WTC11 (cell line): ENCODE measurements at regions not wholly inside any gene's neighbourhood (a gene's known extent, or its start where the extent isn't known, plus 50 kb on each side); places are given as distances from the start of the nearest gene placed in this dataset.

Experiments used
- ATAC-seq: fragments of 200-7000 bp; cut with Tn5 transposase; 2 replicates; pipeline ENCODE4 v1.10.0; 2021; ENCODE audit warnings: mild to moderate bottlenecking, moderate library complexity
- CTCF ChIA-PET: fragments of 300-600 bp; sonication (Branson Sonifier 250); formaldehyde crosslinking; loops from one replicate; lab custom pipeline; 2021; ENCODE audit warnings: antibody characterized with exemption; lab: Charles Lee
- POLR2A ChIA-PET: fragments of 350-600 bp; sonication (Branson Sonifier 250); formaldehyde crosslinking; loops from one replicate; lab custom pipeline; 2021; ENCODE audit warnings: antibody characterized with exemption; lab: Charles Lee
- DNase-seq: peaks from one replicate; pipeline ENCODE4 v3.0.0; 2021; ENCODE audit warnings: low spot score
- H3K27ac Mint-ChIP-seq: 2 replicates; pipeline ENCODE4 v1.8.0; 2021; ENCODE audit warnings: mixed read lengths
- H3K27me3 Mint-ChIP-seq: 2 replicates; pipeline ENCODE4 v1.8.0; 2021; ENCODE audit warnings: low read depth, mild to moderate bottlenecking, moderate library complexity, mixed read lengths
- H3K36me3 Mint-ChIP-seq: 2 replicates; pipeline ENCODE4 v1.8.0; 2021; ENCODE audit warnings: mixed read lengths
- H3K4me1 Mint-ChIP-seq: 2 replicates; pipeline ENCODE4 v1.8.0; 2022; ENCODE audit warnings: mixed read lengths
- H3K4me3 Mint-ChIP-seq: 2 replicates; pipeline ENCODE4 v1.8.0; 2021; ENCODE audit warnings: mild to moderate bottlenecking, moderate library complexity, mixed read lengths
- H3K9me3 Mint-ChIP-seq: 2 replicates; pipeline ENCODE4 v1.8.0; 2021; ENCODE audit warnings: mixed read lengths
- ELF4 ChIP-seq: sonication (generic); formaldehyde crosslinking; IDR thresholded peaks from 2 replicates; pipeline ENCODE4 v1.8.1; 2022; ENCODE audit warnings: low read depth, mild to moderate bottlenecking, moderate library complexity, missing genetic modification reagents
- EMX1 ChIP-seq: fragments of 250-450 bp; sonication (Bioruptor Pico); IDR thresholded peaks from 2 replicates; pipeline ENCODE4 v1.8.0; 2021; ENCODE audit warnings: mild to moderate bottlenecking
- ESRRA ChIP-seq: sonication (generic); formaldehyde crosslinking; IDR thresholded peaks from 2 replicates; pipeline ENCODE4 v1.8.1; 2022; ENCODE audit warnings: mild to moderate bottlenecking, missing genetic modification reagents, borderline replicate concordance
- ETV6 ChIP-seq: sonication (generic); formaldehyde crosslinking; IDR thresholded peaks from 2 replicates; pipeline ENCODE4 v1.8.1; 2022; ENCODE audit warnings: mild to moderate bottlenecking, missing genetic modification reagents
- FOXK1 ChIP-seq: sonication (generic); formaldehyde crosslinking; IDR thresholded peaks from 2 replicates; pipeline ENCODE4 v1.8.0; 2022; ENCODE audit warnings: mild to moderate bottlenecking, moderate library complexity, missing genetic modification reagents
- FOXP4 ChIP-seq: sonication (generic); formaldehyde crosslinking; IDR thresholded peaks from 2 replicates; pipeline ENCODE4 v1.8.0; 2022; ENCODE audit warnings: mild to moderate bottlenecking, missing genetic modification reagents
- HMGXB4 ChIP-seq: sonication (generic); formaldehyde crosslinking; IDR thresholded peaks from 2 replicates; pipeline ENCODE4 v1.8.1; 2023; ENCODE audit warnings: mild to moderate bottlenecking, moderate library complexity, missing genetic modification reagents
- IRF2 ChIP-seq: sonication (generic); formaldehyde crosslinking; IDR thresholded peaks from 2 replicates; pipeline ENCODE4 v1.8.0; 2022; ENCODE audit warnings: low read depth, missing genetic modification reagents, borderline replicate concordance
- JAZF1 ChIP-seq: fragments of 250-450 bp; sonication (Bioruptor Pico); IDR thresholded peaks from 2 replicates; pipeline ENCODE4 v1.9.0; 2021; ENCODE audit warnings: moderate library complexity, mild to moderate bottlenecking, inconsistent platforms
- MYBL2 ChIP-seq: sonication (generic); formaldehyde crosslinking; IDR thresholded peaks from 2 replicates; pipeline ENCODE4 v1.8.1; 2023; ENCODE audit warnings: mild to moderate bottlenecking, moderate library complexity, missing genetic modification reagents
- NFATC4 ChIP-seq: fragments of 250-450 bp; sonication (Bioruptor Pico); IDR thresholded peaks from 2 replicates; pipeline ENCODE4 v1.9.0; 2021; ENCODE audit warnings: mild to moderate bottlenecking
- NFE2L1 ChIP-seq: sonication (generic); formaldehyde crosslinking; IDR thresholded peaks from 2 replicates; pipeline ENCODE4 v1.8.1; 2023; ENCODE audit warnings: missing genetic modification reagents
- NR1H2 ChIP-seq: sonication (generic); formaldehyde crosslinking; IDR thresholded peaks from 2 replicates; pipeline ENCODE4 v1.9.0; 2021; ENCODE audit warnings: mild to moderate bottlenecking, moderate library complexity, missing genetic modification reagents
- SMAD3 ChIP-seq: sonication (generic); formaldehyde crosslinking; IDR thresholded peaks from 2 replicates; pipeline ENCODE4 v1.8.0; 2022; ENCODE audit warnings: missing genetic modification reagents, mild to moderate bottlenecking, borderline replicate concordance
- SOX15 ChIP-seq: fragments of 250-450 bp; sonication (Bioruptor Pico); IDR thresholded peaks from 2 replicates; pipeline ENCODE4 v1.9.0; 2021; ENCODE audit warnings: mild to moderate bottlenecking
- ZNF121 ChIP-seq: sonication (generic); formaldehyde crosslinking; IDR thresholded peaks from 2 replicates; pipeline ENCODE4 v1.8.0; 2023; ENCODE audit warnings: missing genetic modification reagents
- ZNF263 ChIP-seq: sonication (generic); formaldehyde crosslinking; IDR thresholded peaks from 2 replicates; pipeline ENCODE4 v1.8.1; 2022; ENCODE audit warnings: low read depth, mild to moderate bottlenecking, moderate library complexity, missing genetic modification reagents
- ZNF425 ChIP-seq: fragments of 250-450 bp; sonication (Bioruptor Pico); conservative IDR thresholded peaks from 2 replicates; pipeline ENCODE4 v1.9.0; 2021; ENCODE audit warnings: mild to moderate bottlenecking
- ZNF512 ChIP-seq: sonication (generic); formaldehyde crosslinking; IDR thresholded peaks from 2 replicates; pipeline ENCODE4 v1.8.1; 2022; ENCODE audit warnings: missing genetic modification reagents, borderline replicate concordance
- TF ChIP-seq, protein P1 (sequence below): fragments of 250-450 bp; sonication (Bioruptor Pico); IDR thresholded peaks from 2 replicates; pipeline ENCODE4 v1.9.0; 2021; ENCODE audit warnings: mild to moderate bottlenecking
- TF ChIP-seq, protein P2 (sequence below): sonication (generic); formaldehyde crosslinking; IDR thresholded peaks from 2 replicates; pipeline ENCODE4 v1.8.1; 2022; ENCODE audit warnings: low read depth, missing genetic modification reagents, borderline replicate concordance
- TF ChIP-seq, protein P3 (sequence below): sonication (generic); formaldehyde crosslinking; IDR thresholded peaks from 2 replicates; pipeline ENCODE4 v1.8.1; 2023; ENCODE audit warnings: mild to moderate bottlenecking, missing genetic modification reagents, borderline replicate concordance

- CTCF ChIA-PET: no interaction called here
- no peak overlapping the region for H3K27ac Mint-ChIP-seq
- TF ChIP-seq MYBL2 (CRISPR knock-in tag): no peak
- TF ChIP-seq ESRRA: no peak
- no peak for TF ChIP-seq FOXP4 (CRISPR knock-in tag)
- TF ChIP-seq, protein P1, sequence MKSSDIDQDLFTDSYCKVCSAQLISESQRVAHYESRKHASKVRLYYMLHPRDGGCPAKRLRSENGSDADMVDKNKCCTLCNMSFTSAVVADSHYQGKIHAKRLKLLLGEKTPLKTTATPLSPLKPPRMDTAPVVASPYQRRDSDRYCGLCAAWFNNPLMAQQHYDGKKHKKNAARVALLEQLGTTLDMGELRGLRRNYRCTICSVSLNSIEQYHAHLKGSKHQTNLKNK (CRISPR knock-in tag): no peak
- TF ChIP-seq NFE2L1 (CRISPR knock-in tag): no peak
- TF ChIP-seq ZNF121 (CRISPR knock-in tag): no peak
- no peak for TF ChIP-seq EMX1
- TF ChIP-seq NFATC4 (CRISPR knock-in tag): no peak
These were observed 182.7 kb downstream of the ENC1 start for GRCh38 chr5:74457876-74458275.

DNA sequence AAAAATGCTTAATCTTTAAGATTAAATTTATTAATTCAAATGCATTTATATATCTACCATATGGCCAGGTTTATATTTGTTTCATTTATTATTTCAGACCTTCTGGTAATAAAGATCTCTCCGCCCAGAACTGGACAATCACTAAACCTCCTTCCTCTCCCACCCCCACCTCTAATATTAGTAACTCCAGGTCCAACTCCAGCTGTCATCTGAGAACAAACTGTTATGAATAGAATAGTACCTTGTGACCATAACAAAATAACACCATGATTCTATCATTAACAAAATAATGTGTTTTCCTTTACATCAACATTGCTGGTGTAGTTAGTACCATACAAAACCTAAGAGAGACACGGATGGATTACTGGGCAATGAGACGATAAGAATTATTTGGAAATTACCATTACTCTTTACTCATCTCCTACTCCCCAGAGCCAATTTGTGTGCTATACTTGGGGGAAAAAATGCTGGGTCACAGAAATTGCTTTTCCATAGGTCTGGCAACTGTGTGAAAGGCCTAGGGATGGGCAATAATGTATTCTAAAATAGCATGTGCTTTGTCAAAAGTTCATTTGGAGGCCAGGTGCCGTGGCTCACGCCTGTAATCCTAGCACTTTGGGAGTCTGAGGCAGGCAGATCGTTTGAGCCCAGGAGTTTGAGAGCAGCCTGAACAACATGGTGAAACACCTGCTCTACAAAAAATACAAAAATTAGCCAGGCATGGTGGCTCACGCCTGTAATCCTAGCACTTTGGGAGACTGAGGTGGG is 186.1 kb downstream of the ENC1 start:
- no peaks in the 10 kb centered on the region for H3K9me3 Mint-ChIP-seq
- ATAC-seq (no peak), DNase-seq (no peak)
- H3K27ac Mint-ChIP-seq: no peak overlapping the region
- no peaks in the 10 kb centered on the region for H3K27me3 Mint-ChIP-seq
- ChIA-PET POLR2A (no interaction called here), CTCF (no interaction called here)
- no peaks in the 10 kb centered on the region for H3K36me3 Mint-ChIP-seq
- peaks cover 13% of the 10 kb centered on the region for H3K4me1 Mint-ChIP-seq
- TF ChIP-seq SMAD3 (CRISPR knock-in tag) (no peak), ESRRA (no peak), ZNF425 (CRISPR knock-in tag) (no peak), ZNF512 (CRISPR knock-in tag) (no peak), ELF4 (CRISPR knock-in tag) (no peak), FOXK1 (CRISPR knock-in tag) (no peak), ZNF263 (CRISPR knock-in tag) (no peak), NR1H2 (CRISPR knock-in tag) (no peak), HMGXB4 (no peak), SOX15 (no peak), ETV6 (CRISPR knock-in tag) (no peak), JAZF1 (no peak), IRF2 (CRISPR knock-in tag) (no peak)
- TF ChIP-seq, protein P2, sequence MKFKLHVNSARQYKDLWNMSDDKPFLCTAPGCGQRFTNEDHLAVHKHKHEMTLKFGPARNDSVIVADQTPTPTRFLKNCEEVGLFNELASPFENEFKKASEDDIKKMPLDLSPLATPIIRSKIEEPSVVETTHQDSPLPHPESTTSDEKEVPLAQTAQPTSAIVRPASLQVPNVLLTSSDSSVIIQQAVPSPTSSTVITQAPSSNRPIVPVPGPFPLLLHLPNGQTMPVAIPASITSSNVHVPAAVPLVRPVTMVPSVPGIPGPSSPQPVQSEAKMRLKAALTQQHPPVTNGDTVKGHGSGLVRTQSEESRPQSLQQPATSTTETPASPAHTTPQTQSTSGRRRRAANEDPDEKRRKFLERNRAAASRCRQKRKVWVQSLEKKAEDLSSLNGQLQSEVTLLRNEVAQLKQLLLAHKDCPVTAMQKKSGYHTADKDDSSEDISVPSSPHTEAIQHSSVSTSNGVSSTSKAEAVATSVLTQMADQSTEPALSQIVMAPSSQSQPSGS (CRISPR knock-in tag): no peak
- TF ChIP-seq, protein P3, sequence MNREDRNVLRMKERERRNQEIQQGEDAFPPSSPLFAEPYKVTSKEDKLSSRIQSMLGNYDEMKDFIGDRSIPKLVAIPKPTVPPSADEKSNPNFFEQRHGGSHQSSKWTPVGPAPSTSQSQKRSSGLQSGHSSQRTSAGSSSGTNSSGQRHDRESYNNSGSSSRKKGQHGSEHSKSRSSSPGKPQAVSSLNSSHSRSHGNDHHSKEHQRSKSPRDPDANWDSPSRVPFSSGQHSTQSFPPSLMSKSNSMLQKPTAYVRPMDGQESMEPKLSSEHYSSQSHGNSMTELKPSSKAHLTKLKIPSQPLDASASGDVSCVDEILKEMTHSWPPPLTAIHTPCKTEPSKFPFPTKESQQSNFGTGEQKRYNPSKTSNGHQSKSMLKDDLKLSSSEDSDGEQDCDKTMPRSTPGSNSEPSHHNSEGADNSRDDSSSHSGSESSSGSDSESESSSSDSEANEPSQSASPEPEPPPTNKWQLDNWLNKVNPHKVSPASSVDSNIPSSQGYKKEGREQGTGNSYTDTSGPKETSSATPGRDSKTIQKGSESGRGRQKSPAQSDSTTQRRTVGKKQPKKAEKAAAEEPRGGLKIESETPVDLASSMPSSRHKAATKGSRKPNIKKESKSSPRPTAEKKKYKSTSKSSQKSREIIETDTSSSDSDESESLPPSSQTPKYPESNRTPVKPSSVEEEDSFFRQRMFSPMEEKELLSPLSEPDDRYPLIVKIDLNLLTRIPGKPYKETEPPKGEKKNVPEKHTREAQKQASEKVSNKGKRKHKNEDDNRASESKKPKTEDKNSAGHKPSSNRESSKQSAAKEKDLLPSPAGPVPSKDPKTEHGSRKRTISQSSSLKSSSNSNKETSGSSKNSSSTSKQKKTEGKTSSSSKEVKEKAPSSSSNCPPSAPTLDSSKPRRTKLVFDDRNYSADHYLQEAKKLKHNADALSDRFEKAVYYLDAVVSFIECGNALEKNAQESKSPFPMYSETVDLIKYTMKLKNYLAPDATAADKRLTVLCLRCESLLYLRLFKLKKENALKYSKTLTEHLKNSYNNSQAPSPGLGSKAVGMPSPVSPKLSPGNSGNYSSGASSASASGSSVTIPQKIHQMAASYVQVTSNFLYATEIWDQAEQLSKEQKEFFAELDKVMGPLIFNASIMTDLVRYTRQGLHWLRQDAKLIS (CRISPR knock-in tag): no peak
- H3K4me3 Mint-ChIP-seq: no peak overlapping the region

More at GRCh38 chr5:74457876-74458275, 182.7 kb downstream of the ENC1 start:
- Mint-ChIP-seq H3K9me3 (no peaks in the 10 kb centered on the region), H3K4me3 (no peak overlapping the region), H3K27me3 (no peaks in the 10 kb centered on the region), H3K4me1 (peaks cover 4% of the 10 kb centered on the region), H3K36me3 (no peaks in the 10 kb centered on the region)
- no peak for DNase-seq
- ATAC-seq: no peak
- POLR2A ChIA-PET: no interaction called here
